GM19099 (cell line): ENCODE measurements at regions not wholly inside any gene's neighbourhood (a gene's known extent, or its start where the extent isn't known, plus 50 kb on each side); places are given as distances from the start of the nearest gene placed in this dataset.

Experiments used
- POLR2A ChIP-seq: IDR thresholded peaks from 3 replicates; pipeline ENCODE4 v1.6.1; 2011; ENCODE audit warnings: low read depth; ENCODE audit not compliant: insufficient read length; ENCODE audit errors: extremely low read depth

GRCh38 chr10:71099731-71100361, 112.5 kb upstream of the UNC5B start:
- TF ChIP-seq POLR2A, result no peak

- no peak for TF ChIP-seq POLR2A
Observed at GRCh38 chr10:71103961-71104360, 108.4 kb upstream of the UNC5B start.

GRCh38 chr10:71112138-71112785, 100.1 kb upstream of the UNC5B start:
- no peak for TF ChIP-seq POLR2A

DNA sequence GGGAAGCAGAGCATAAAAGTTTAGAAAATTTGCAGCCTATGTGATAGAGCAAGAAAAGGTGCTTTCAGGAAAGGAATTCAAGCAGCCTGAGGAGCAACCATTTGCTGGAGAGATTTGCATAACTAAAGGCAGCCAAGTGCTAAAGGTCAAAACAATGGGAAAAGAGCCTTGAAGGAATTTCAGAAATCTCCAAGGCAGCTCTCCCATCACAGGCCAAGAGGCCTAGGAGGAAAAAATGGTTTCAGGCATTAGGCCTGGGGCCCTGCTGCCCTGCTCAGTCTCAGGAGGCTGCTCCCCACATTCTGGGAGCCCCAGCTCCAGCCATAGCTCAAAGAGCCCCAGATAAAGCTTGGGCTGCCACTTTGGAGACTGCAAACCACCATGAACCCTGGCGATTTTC, 95.9 kb upstream of the UNC5B start:
- no peak for TF ChIP-seq POLR2A

GRCh38 chr10:71123023-71123422, 89.3 kb upstream of the UNC5B start:
- no peak for TF ChIP-seq POLR2A

DNA sequence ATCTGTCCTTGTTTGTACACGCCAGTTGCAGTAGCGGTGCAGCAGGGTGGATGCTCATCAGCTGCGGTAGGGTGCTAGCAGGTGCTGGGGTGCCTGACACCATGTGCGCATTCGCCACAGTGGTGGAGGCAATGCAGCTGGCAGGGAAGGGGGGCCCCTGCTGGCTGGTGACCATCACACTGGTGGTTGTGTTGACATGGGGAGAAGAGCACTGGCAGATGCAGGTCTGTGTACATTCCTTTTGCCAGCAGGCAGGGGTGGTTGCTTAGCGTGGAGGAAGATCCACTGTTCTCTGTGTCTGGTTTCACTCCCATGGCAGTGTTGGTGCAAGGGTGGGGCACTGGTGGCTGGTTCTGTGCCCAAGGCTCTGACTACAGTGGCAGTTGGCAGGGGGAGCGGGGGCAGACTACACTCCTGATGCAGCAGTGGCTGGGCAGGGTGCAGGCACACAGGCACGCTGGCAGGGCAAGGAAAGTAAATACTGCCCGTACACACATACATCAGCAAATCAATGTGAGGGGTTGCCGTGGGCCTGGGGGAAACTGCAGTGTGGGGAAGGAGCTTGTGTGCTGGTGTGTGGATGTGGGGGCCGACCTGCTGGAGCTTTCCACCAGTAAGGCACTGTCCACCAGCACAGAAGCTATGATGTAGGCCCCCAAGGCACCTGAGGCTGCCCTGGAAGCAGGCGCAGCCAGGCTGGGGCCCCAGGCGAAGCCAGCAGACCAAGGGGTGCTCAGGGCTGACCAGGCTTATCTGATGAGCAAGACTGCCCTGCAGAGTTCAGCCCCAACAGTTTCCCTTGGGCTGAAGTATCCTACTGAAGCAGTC, 87.2 kb upstream of the UNC5B start:
- no peak for TF ChIP-seq POLR2A

DNA sequence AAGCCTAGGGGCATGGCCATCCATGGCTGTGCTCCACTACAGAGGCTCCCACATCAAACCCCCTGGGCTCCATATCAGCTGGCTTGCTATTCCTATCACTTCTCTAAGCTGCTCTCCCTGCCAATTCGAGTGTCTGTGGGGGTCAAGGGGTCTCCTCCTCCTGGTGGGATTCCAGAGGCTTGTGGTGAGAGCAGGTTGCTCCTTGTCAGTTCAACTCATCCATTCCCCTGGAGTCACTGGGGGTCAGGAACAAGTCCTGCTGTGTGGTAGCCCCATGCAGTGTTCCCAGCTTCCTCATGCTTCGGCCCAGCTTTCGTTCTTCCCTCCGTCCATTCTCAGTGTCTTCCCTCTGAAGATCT, 86.6 kb upstream of the UNC5B start:
- no peak for TF ChIP-seq POLR2A

DNA sequence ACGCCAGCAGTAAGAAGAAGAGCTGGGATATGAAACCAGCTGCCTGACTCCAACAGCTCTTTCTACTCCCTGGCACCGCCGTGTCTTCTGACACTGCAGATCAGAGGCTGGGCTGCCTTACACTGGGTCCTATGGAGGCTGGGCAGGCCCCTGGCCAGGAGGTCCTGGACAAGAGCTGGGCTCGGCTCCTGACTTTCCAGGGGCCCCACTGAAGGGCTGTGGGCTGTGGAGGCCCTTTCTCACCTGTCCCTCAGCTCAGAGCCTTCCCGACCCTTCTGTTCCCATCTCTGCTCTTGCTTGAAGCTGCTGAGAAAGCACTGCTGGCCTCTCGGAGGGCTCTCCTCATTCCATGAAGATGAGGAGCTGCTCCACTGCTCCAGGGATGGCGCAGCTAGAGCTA, 85.9 kb upstream of the UNC5B start:
- no peak for TF ChIP-seq POLR2A

GRCh38 chr10:71127104-71127503, 85.3 kb upstream of the UNC5B start:
- TF ChIP-seq POLR2A, result no peak

GRCh38 chr10:71127773-71128172, 84.6 kb upstream of the UNC5B start:
- no peak for TF ChIP-seq POLR2A

DNA sequence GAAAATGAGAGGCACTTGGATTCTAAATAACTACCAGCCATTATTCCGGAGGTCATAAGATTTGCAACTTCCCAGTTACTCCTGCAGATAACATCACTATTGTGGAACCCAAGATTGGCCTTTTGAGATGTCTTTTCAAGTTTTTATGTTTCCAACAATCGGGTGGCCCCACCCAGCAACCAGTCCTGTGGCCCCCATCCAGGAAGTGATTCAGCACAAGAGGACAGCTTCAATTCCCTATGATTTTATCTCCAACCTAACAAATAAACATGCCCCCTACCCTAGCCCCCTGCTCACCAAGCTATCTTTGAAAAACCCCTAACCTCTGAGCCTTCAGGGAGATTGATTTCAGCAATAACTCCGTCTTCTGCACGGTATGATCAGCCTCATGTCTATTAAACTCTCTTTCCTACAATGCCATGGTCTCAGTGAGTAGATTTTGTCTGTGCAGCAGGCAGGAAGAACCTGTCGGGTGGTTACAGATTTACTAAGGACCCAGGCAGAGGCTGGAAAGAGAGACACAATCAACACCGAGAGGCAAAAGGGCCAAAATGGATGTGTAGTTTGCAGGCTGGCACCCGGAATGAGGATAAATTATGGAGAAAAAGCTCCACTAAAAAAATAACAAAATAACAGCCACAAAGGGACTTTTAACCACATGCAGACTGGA, 83.9 kb upstream of the UNC5B start:
- TF ChIP-seq POLR2A, result no peak

DNA sequence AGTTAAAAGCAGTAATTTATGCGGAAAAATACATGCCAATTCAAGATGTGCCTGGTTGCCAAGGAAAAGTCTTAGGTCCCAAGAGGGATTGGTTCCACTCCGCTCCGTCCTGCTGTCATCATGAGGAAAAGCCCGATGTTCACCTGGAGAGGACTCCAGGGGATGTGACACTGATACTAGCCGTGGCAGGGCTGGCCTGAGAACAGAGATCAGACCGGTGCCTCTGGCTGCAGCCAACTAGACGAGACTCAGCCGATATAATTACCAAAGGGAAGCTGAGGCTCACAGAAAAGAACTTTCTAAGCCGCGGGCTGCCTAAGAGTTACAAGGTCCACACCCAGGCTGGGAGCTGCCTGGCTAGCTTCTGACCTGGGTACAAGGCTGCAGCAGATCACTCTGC, 81.3 kb upstream of the UNC5B start:
- no peak for TF ChIP-seq POLR2A

- no peak for TF ChIP-seq POLR2A
Observed at GRCh38 chr10:71131508-71132088, 80.8 kb upstream of the UNC5B start.

- no peak for TF ChIP-seq POLR2A
Observed at GRCh38 chr10:71132321-71132810, 80.0 kb upstream of the UNC5B start.
